AG10803 (cell line): ENCODE measurements at regions not wholly inside any gene's neighbourhood (a gene's known extent, or its start where the extent isn't known, plus 50 kb on each side); places are given as distances from the start of the nearest gene placed in this dataset.

Experiments used
- DNase-seq: peaks from one replicate; pipeline ENCODE4 v3.0.0; 2010; ENCODE audit warnings: low read depth
- H3K4me3 ChIP-seq: 2 replicates; pipeline ENCODE4 v1.5.1; 2011; ENCODE audit warnings: mild to moderate bottlenecking, low read length, control low read depth
- TF ChIP-seq, protein P1 (sequence below): conservative IDR thresholded peaks from 2 replicates; pipeline ENCODE4 v1.5.1; 2011; ENCODE audit warnings: mild to moderate bottlenecking, low read length, control low read depth, inconsistent platforms

DNA sequence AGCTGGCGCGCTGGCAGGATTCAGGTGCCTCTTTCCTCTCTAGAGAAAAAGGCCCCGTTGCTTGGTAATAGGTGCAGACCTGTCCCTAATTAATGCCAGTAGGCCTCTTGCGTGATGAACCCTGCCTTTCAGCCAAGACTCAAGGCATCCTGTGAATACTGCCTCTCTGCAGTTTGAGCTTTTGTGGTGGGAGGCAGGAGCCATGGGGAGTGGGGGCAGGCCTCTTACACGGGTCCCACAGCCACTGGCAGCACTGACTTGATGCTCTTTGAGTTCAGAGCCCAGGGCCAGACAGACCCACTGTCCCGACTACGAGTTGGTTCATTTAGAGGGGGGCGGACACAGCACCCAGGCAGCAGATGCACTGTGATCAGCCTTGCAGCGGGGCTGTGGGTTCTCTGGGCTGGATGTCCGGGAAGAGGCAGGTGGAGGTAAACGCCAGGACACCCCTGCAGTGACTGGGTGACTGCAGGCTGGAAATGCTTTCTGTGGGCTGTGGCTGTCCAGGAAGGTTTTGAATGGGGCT lies 237.0 kb downstream of the SEC14L1 start:
- no peak overlapping the region; the same call in 1 of the 2 replicates for H3K4me3 ChIP-seq
- DNase-seq, result no peak

GRCh38 chr17:77378318-77379064 lies 237.7 kb downstream of the SEC14L1 start:
- DNase-seq, result no peak
- TF ChIP-seq, protein P1, sequence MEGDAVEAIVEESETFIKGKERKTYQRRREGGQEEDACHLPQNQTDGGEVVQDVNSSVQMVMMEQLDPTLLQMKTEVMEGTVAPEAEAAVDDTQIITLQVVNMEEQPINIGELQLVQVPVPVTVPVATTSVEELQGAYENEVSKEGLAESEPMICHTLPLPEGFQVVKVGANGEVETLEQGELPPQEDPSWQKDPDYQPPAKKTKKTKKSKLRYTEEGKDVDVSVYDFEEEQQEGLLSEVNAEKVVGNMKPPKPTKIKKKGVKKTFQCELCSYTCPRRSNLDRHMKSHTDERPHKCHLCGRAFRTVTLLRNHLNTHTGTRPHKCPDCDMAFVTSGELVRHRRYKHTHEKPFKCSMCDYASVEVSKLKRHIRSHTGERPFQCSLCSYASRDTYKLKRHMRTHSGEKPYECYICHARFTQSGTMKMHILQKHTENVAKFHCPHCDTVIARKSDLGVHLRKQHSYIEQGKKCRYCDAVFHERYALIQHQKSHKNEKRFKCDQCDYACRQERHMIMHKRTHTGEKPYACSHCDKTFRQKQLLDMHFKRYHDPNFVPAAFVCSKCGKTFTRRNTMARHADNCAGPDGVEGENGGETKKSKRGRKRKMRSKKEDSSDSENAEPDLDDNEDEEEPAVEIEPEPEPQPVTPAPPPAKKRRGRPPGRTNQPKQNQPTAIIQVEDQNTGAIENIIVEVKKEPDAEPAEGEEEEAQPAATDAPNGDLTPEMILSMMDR, result no peak
- no peak overlapping the region for H3K4me3 ChIP-seq

More for the DNA sequence above, 237.0 kb downstream of the SEC14L1 start:
- TF ChIP-seq, protein P1, result no peak

DNA sequence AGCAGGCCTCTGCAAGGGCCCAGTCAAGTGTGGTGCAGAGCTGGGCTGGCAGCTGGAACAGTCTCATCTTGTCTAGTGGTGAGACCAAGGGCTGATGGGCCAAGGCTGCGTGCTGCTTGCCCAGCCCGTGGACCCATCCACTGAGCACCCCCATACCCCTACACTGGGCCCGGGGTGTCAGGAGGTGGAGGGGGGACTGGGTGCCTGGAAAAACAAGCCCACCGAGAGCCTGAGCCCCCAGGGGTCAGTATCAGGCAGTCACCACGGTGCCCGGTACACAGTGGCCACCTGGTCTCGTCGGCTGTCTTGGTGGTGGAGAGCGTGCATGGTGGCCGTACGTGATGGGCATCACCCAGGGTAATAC lies 238.3 kb downstream of the SEC14L1 start:
- TF ChIP-seq, protein P1, result no peak
- no peak for DNase-seq
- no peak overlapping the region for H3K4me3 ChIP-seq

- DNase-seq, result no peak
- H3K4me3 ChIP-seq, result no peak overlapping the region
- TF ChIP-seq, protein P1, result no peak
Observed at GRCh38 chr17:77379832-77380231, 239.1 kb downstream of the SEC14L1 start.

DNA sequence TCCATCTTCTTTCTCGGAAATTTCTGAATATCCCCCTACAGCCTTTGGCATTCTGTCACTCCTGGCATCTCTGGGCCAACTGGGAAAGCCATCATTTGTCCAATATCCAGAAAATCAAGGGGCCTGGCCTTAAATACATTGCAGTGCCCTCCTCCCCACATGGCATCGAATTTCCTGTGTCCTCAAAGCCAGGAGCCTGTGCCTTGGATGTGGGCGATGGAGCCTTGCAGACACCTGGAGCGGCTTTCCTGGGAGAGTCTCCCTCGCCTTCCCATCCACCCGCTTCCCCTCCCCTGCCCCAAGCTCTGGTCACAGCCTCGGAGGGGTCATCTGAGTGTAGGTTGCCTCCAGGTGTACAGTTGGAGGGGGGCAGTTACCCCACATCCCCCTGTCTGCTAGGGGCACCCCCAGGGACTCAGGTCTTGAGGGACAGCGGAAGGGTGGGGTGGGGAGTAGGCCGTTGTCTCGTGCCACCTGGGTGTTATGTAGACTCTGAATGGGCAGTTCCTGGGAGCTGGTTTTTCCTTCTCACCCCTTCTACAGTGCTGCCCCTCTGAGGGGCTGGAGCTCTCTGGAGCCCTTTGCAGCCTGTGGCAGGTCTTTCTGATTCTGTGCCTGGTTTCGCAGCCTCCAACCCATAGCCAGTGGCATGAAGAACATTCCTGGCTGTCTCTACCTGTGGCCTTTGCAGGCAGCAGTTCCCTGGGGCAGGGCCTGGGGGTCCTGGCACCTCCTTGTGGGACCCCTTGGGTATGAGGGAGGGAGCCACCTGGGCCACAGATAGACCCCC lies 239.8 kb downstream of the SEC14L1 start:
- H3K4me3 ChIP-seq, result no peak overlapping the region
- TF ChIP-seq, protein P1, result no peak
- DNase-seq, result no peak

DNA sequence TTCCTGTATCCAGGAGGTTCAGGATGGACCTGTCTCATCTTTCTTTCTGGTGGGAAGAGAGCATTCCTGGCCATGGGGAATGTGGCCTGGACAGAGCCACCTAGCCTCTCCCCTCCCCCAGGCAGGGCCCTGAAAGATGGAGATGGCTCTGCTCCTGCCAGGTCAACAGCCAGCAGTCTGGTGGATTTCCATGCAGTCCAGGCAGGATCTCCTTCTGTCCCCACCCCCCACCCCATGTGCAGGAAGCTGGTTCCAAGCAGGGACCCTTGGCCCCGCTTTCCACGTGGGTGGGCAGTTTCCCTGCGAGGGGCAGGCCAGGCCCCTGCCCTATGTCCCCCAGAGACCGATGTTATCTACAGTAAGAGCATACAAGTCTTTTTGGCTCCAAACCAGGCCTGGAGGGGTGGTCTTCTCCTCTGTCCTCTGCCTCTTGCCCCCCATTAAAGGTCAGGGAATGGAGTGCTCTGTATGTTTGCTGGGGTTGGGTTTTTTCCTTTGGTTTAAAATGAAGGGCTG lies 240.5 kb downstream of the SEC14L1 start:
- DNase-seq, result no peak
- TF ChIP-seq, protein P1, result no peak
- no peak overlapping the region for H3K4me3 ChIP-seq
